ENCODE measurements at regions not wholly inside any gene's neighbourhood (a gene's known extent, or its start where the extent isn't known, plus 50 kb on each side); places are given as distances from the start of the nearest gene placed in this dataset.

GRCh38 chr6:122136386-122136785 lies 263.1 kb upstream of the HSF2 start (continued):
- TF ChIP-seq IRF2 (CRISPR knock-in tag; IDR thresholded peaks at IDR 0.05) (no peak), MIER3 (CRISPR knock-in tag; IDR thresholded peaks at IDR 0.05; ENCODE audit: borderline replicate concordance) (no peak), FOXC1 (CRISPR knock-in tag; IDR thresholded peaks at IDR 0.05; ENCODE audit: borderline replicate concordance) (no peak), KAT2B (IDR thresholded peaks at IDR 0.05; ENCODE audit: borderline replicate concordance, low read depth, low read length) (no peak), ZNF136 (CRISPR knock-in tag; IDR thresholded peaks at IDR 0.05; ENCODE audit: low read depth) (no peak), ZFP1 (CRISPR knock-in tag; IDR thresholded peaks at IDR 0.05) (no peak), IKZF5 (CRISPR knock-in tag; IDR thresholded peaks at IDR 0.05) (no peak)

GRCh38 chr6:122140031-122140430 lies 259.4 kb upstream of the HSF2 start:
- no peaks in the 10 kb centered on the region for H3K36me3 ChIP-seq (replicated peaks in 1 of 2; ENCODE audit: control insufficient read depth in 1 of 2, insufficient read depth in 2 of 2, low read length in 2 of 2)
- no peaks in the 10 kb centered on the region; a peak in 1 of 5 replicates for H3K27me3 ChIP-seq (ENCODE audit: control insufficient read depth in 1 of 2, insufficient read depth in 2 of 2, low read length in 2 of 2)
- ChIA-PET POLR2A (no interaction called here), CTCF (ENCODE audit: low intra/inter-chr PET ratio, low total read pairs) (no interaction called here)
- no peak for TF ChIP-seq HOXA3 (CRISPR knock-in tag; IDR thresholded peaks at IDR 0.05)
- no peak for TF ChIP-seq TBX2 (CRISPR knock-in tag; IDR thresholded peaks at IDR 0.05; ENCODE audit: borderline replicate concordance)
- TF ChIP-seq, protein P1, sequence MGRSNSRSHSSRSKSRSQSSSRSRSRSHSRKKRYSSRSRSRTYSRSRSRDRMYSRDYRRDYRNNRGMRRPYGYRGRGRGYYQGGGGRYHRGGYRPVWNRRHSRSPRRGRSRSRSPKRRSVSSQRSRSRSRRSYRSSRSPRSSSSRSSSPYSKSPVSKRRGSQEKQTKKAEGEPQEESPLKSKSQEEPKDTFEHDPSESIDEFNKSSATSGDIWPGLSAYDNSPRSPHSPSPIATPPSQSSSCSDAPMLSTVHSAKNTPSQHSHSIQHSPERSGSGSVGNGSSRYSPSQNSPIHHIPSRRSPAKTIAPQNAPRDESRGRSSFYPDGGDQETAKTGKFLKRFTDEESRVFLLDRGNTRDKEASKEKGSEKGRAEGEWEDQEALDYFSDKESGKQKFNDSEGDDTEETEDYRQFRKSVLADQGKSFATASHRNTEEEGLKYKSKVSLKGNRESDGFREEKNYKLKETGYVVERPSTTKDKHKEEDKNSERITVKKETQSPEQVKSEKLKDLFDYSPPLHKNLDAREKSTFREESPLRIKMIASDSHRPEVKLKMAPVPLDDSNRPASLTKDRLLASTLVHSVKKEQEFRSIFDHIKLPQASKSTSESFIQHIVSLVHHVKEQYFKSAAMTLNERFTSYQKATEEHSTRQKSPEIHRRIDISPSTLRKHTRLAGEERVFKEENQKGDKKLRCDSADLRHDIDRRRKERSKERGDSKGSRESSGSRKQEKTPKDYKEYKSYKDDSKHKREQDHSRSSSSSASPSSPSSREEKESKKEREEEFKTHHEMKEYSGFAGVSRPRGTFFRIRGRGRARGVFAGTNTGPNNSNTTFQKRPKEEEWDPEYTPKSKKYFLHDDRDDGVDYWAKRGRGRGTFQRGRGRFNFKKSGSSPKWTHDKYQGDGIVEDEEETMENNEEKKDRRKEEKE (IDR thresholded peaks at IDR 0.05), result no peak
- TF ChIP-seq, protein P2, sequence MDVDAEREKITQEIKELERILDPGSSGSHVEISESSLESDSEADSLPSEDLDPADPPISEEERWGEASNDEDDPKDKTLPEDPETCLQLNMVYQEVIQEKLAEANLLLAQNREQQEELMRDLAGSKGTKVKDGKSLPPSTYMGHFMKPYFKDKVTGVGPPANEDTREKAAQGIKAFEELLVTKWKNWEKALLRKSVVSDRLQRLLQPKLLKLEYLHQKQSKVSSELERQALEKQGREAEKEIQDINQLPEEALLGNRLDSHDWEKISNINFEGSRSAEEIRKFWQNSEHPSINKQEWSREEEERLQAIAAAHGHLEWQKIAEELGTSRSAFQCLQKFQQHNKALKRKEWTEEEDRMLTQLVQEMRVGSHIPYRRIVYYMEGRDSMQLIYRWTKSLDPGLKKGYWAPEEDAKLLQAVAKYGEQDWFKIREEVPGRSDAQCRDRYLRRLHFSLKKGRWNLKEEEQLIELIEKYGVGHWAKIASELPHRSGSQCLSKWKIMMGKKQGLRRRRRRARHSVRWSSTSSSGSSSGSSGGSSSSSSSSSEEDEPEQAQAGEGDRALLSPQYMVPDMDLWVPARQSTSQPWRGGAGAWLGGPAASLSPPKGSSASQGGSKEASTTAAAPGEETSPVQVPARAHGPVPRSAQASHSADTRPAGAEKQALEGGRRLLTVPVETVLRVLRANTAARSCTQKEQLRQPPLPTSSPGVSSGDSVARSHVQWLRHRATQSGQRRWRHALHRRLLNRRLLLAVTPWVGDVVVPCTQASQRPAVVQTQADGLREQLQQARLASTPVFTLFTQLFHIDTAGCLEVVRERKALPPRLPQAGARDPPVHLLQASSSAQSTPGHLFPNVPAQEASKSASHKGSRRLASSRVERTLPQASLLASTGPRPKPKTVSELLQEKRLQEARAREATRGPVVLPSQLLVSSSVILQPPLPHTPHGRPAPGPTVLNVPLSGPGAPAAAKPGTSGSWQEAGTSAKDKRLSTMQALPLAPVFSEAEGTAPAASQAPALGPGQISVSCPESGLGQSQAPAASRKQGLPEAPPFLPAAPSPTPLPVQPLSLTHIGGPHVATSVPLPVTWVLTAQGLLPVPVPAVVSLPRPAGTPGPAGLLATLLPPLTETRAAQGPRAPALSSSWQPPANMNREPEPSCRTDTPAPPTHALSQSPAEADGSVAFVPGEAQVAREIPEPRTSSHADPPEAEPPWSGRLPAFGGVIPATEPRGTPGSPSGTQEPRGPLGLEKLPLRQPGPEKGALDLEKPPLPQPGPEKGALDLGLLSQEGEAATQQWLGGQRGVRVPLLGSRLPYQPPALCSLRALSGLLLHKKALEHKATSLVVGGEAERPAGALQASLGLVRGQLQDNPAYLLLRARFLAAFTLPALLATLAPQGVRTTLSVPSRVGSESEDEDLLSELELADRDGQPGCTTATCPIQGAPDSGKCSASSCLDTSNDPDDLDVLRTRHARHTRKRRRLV (CRISPR knock-in tag; IDR thresholded peaks at IDR 0.05), result no peak
- TF ChIP-seq TP53 (CRISPR knock-in tag; conservative IDR thresholded peaks at IDR 0.05), result no peak
- intact Hi-C loops (cut with micrococcal nuclease; ENCODE audit: unreplicated experiment) (no loop called here), in situ Hi-C loops (cut with HindIII; ENCODE audit: extremely low pct_ligation_motif_present, low pct_unique_long_range_greater_than_20kb) (no loop called here)
- BruUV-seq (replicated peaks), result no TSS peak
- no peaks in the 10 kb centered on the region for H4K20me1 ChIP-seq (ENCODE audit: insufficient read depth, low read length)
- no peak overlapping the region for H3K9ac ChIP-seq (ENCODE audit: insufficient read depth, low read depth, low read length)
- H3K4me3 ChIP-seq (replicated peaks in 1 of 3; ENCODE audit: insufficient read depth in 1 of 3, low read depth in 2 of 3, low read length in 3 of 3), result no peak overlapping the region
- H3K4me2 ChIP-seq (ENCODE audit: low read depth, low read length), result no peak overlapping the region
- FAIRE-seq (no peak), DNase-seq (ENCODE audit: low spot score) (no peak), ATAC-seq (no peak)
- H2AFZ ChIP-seq (ENCODE audit: low read length), result no peak overlapping the region
- H3K9me3 ChIP-seq (ENCODE audit: low read length), result no peaks in the 10 kb centered on the region
- no peak overlapping the region for H3K27ac ChIP-seq (ENCODE audit: extremely low read length, insufficient read depth, low read length)
- H3K79me2 ChIP-seq (ENCODE audit: insufficient read depth, low read length), result no peaks in the 10 kb centered on the region
- no peaks in the 10 kb centered on the region for H3K4me1 ChIP-seq (ENCODE audit: insufficient read depth, low read length)
